ENCODE measurements at regions not wholly inside any gene's neighbourhood (a gene's known extent, or its start where the extent isn't known, plus 50 kb on each side); places are given as distances from the start of the nearest gene placed in this dataset.

- TF ChIP-seq CTCF (IDR thresholded peaks at IDR 0.05 in 8 of 11, conservative IDR thresholded peaks at IDR 0.05 in 3 of 11), result no peak
- TF ChIP-seq POLR2AphosphoS5 (IDR thresholded peaks at IDR 0.05), result no peak
- no peak for TF ChIP-seq POLR2A (IDR thresholded peaks at IDR 0.05)
Measured at GRCh38 chr2:194526121-194526520, 1130.9 kb upstream of the SLC39A10 start.

All from spleen (tissue), 7 donors.